C4-2B (cell line): ENCODE measurements at regions not wholly inside any gene's neighbourhood (a gene's known extent, or its start where the extent isn't known, plus 50 kb on each side); places are given as distances from the start of the nearest gene placed in this dataset.

Experiments used
- CTCF ChIP-seq: fragments of 450-650 bp; conservative IDR thresholded peaks from 2 replicates; pipeline ENCODE4 v1.5.1; 2017; ENCODE audit warnings: mild to moderate bottlenecking
- ZFX ChIP-seq: fragments of 450-650 bp; IDR thresholded peaks from 2 replicates; pipeline ENCODE4 v1.6.1; 2017

- TF ChIP-seq CTCF = no peak
- TF ChIP-seq ZFX = no peak
Observed at GRCh38 chr2:12490641-12491040, 226.1 kb upstream of the TRIB2 start.
